ENCODE measurements at regions not wholly inside any gene's neighbourhood (a gene's known extent, or its start where the extent isn't known, plus 50 kb on each side); places are given as distances from the start of the nearest gene placed in this dataset.

DNA sequence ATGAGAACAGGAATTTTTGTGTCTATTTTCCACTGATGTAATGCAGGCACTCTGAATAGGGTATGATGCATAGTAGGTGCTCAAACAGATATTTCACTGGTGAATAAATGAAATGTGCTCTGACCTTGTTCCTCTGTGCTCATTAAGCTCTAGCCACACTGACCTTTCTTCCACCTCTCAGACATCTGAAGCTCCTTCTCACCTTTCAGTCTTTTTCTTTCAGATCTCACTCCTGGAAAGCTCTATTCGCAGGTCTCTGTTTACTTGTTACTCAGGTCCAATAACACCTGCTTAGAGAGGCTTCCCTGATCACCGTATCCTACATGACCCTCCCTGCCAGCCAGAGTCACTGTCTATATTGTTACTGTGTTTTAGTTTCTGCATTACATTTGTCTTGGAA is 59.2 kb upstream of the IVNS1ABP start:
- TF ChIP-seq, protein P1, sequence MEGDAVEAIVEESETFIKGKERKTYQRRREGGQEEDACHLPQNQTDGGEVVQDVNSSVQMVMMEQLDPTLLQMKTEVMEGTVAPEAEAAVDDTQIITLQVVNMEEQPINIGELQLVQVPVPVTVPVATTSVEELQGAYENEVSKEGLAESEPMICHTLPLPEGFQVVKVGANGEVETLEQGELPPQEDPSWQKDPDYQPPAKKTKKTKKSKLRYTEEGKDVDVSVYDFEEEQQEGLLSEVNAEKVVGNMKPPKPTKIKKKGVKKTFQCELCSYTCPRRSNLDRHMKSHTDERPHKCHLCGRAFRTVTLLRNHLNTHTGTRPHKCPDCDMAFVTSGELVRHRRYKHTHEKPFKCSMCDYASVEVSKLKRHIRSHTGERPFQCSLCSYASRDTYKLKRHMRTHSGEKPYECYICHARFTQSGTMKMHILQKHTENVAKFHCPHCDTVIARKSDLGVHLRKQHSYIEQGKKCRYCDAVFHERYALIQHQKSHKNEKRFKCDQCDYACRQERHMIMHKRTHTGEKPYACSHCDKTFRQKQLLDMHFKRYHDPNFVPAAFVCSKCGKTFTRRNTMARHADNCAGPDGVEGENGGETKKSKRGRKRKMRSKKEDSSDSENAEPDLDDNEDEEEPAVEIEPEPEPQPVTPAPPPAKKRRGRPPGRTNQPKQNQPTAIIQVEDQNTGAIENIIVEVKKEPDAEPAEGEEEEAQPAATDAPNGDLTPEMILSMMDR (IDR thresholded peaks at IDR 0.05; ENCODE audit: low read length) = no peak
- TF ChIP-seq EZH2 (IDR thresholded peaks at IDR 0.05; ENCODE audit: borderline replicate concordance, low read length) = no peak
